Body of pancreas (tissue), 4 donors: ENCODE measurements at regions not wholly inside any gene's neighbourhood (a gene's known extent, or its start where the extent isn't known, plus 50 kb on each side); places are given as distances from the start of the nearest gene placed in this dataset.

ENCODE experiments used
- ATAC-seq: fragments of 150-250 bp; one replicate; pipeline ENCODE4 v1.9.1; 2016
- DNase-seq, 4 donors: peaks; one replicate each; pipeline ENCODE4 v3.0.0-alpha.2; 2019
- H3K27ac ChIP-seq, 4 donors: fragments of 200-600 bp; sonication (generic); 1 replicate in 3 of 4; 2 replicates in 1 of 4; pipeline versions ENCODE4 v1.5.1 to v1.6.1; 2016 to 2019; ENCODE audit warnings: mild to moderate bottlenecking in 1 of 4, mixed read lengths in 1 of 4, moderate library complexity in 1 of 4
- H3K27me3 ChIP-seq, 2 donors: fragments of 200-600 bp; sonication (generic); one replicate each; pipeline ENCODE4 v1.6.0; 2016; ENCODE audit warnings: mild to moderate bottlenecking in 1 of 2
- H3K36me3 ChIP-seq, 2 donors: fragments of 200-600 bp; sonication (generic); replicated peaks in 1 of 2; 2 replicates each; pipeline ENCODE4 v1.5.1; 2016; ENCODE audit warnings: low read depth in 2 of 2; ENCODE audit not compliant: insufficient read depth in 1 of 2
- H3K4me1 ChIP-seq: fragments of 200-600 bp; sonication (generic); one replicate; pipeline ENCODE4 v1.6.0; 2016
- H3K4me3 ChIP-seq, 2 donors: fragments of 200-600 bp; sonication (generic); 1 replicate in 1 of 2; 2 replicates in 1 of 2; pipeline ENCODE4 v1.5.1; 2016 to 2019
- H3K9me3 ChIP-seq, 3 donors: fragments of 200-600 bp; sonication (generic); 1 replicate in 2 of 3; 2 replicates in 1 of 3; pipeline ENCODE4 v1.5.1; 2016
- CTCF ChIP-seq, 7 experiments: fragments of 450-650 bp in 4 of 7; fragments of 200-600 bp in 3 of 7; sonication (generic) in 3 of 7; IDR thresholded peaks; one replicate each; pipeline ENCODE4 v1.5.1; 2016 to 2019; ENCODE audit warnings: antibody characterized with exemption in 7 of 7
- POLR2A ChIP-seq, 3 donors: fragments of 450-650 bp; IDR thresholded peaks; one replicate each; pipeline ENCODE4 v1.6.1; 2016; ENCODE audit warnings: antibody characterized with exemption in 3 of 3, mild to moderate bottlenecking in 2 of 3
- WGBS, 2 donors: methylation state at CpG; one replicate each; pipeline ENCODE4 v1.1.5; 2017; 5-methylcytosine and 5-hydroxymethylcytosine counted together
- intact Hi-C: fragments of 100-400 bp; cut with DNase I; formaldehyde crosslinking; loops from one replicate; pipeline ENCODE4 v1.15.1; 2023

GRCh38 chr5:9924614-9925013 lies 294.5 kb upstream of the TAS2R1 start:
- intact Hi-C loops = no loop called here
- Histone ChIP-seq H3K27ac (no peak overlapping the region), H3K9me3 (no peaks in the 10 kb centered on the region), H3K4me3 (no peak overlapping the region), H3K36me3 (no peaks in the 10 kb centered on the region), H3K4me1 (no peaks in the 10 kb centered on the region), H3K27me3 (no peaks in the 10 kb centered on the region)
- 44 to 51% methylated on average over 2 of the region's 2 CpGs for WGBS, 2 donors
- TF ChIP-seq POLR2A (IDR thresholded peaks at IDR 0.05) = no peak
- no peak for TF ChIP-seq CTCF (IDR thresholded peaks at IDR 0.05)
- ATAC-seq = no peak
- no peak for DNase-seq

- TF ChIP-seq CTCF (IDR thresholded peaks at IDR 0.05) (peak in 1 of 7 experiments; percentile 13), POLR2A (IDR thresholded peaks at IDR 0.05) (no peak)
- no peak overlapping the region for H3K4me3 ChIP-seq
- no peaks in the 10 kb centered on the region for H3K27me3 ChIP-seq
- H3K36me3 ChIP-seq = no peaks in the 10 kb centered on the region
- H3K4me1 ChIP-seq = no peaks in the 10 kb centered on the region
- intact Hi-C loops = no loop called here
- DNase-seq = no peak
- H3K27ac ChIP-seq = no peak overlapping the region
- H3K9me3 ChIP-seq = no peaks in the 10 kb centered on the region
- no peak for ATAC-seq
Measured at GRCh38 chr5:9922719-9923118, 292.6 kb upstream of the TAS2R1 start.

- TF ChIP-seq CTCF (IDR thresholded peaks at IDR 0.05) (no peak), POLR2A (IDR thresholded peaks at IDR 0.05) (no peak)
- DNase-seq (no peak), ATAC-seq (no peak)
- no peaks in the 10 kb centered on the region for H3K27me3 ChIP-seq
- H3K9me3 ChIP-seq = no peaks in the 10 kb centered on the region
- 70 to 78% methylated on average over 4 to 8 of the region's 8 CpGs for WGBS, 2 donors
- H3K36me3 ChIP-seq = no peaks in the 10 kb centered on the region
- intact Hi-C loops = no loop called here
- no peaks in the 10 kb centered on the region for H3K4me1 ChIP-seq
- no peak overlapping the region for H3K4me3 ChIP-seq
- no peak overlapping the region for H3K27ac ChIP-seq
Measured at GRCh38 chr5:9920697-9921096, 290.5 kb upstream of the TAS2R1 start.

- no peaks in the 10 kb centered on the region for H3K4me1 ChIP-seq
- H3K9me3 ChIP-seq = no peaks in the 10 kb centered on the region
- DNase-seq (no peak), ATAC-seq (no peak)
- H3K36me3 ChIP-seq = no peaks in the 10 kb centered on the region
- WGBS, 2 donors = 42 to 50% methylated on average over 11 of the region's 11 CpGs
- no peaks in the 10 kb centered on the region for H3K27me3 ChIP-seq
- no peak overlapping the region for H3K4me3 ChIP-seq
- no peak for TF ChIP-seq CTCF (IDR thresholded peaks at IDR 0.05)
- no peak for TF ChIP-seq POLR2A (IDR thresholded peaks at IDR 0.05)
- intact Hi-C loops = no loop called here
- H3K27ac ChIP-seq = no peak overlapping the region
Measured at GRCh38 chr5:9919306-9920030, 289.3 kb upstream of the TAS2R1 start.

GRCh38 chr5:9905661-9906060 lies 275.5 kb upstream of the TAS2R1 start:
- no peaks in the 10 kb centered on the region for H3K4me1 ChIP-seq
- 11 to 33% methylated on average over 1 of the region's 1 CpG for WGBS, 2 donors
- no peaks in the 10 kb centered on the region for H3K36me3 ChIP-seq
- intact Hi-C loops = no loop called here
- no peak for ATAC-seq
- no peak overlapping the region for H3K4me3 ChIP-seq
- no peak overlapping the region for H3K27ac ChIP-seq
- no peak for DNase-seq
- TF ChIP-seq CTCF (IDR thresholded peaks at IDR 0.05) (no peak), POLR2A (IDR thresholded peaks at IDR 0.05) (no peak)
- no peaks in the 10 kb centered on the region for H3K27me3 ChIP-seq
- no peaks in the 10 kb centered on the region for H3K9me3 ChIP-seq
